Tibial nerve (tissue), 4 donors: ENCODE measurements at regions not wholly inside any gene's neighbourhood (a gene's known extent, or its start where the extent isn't known, plus 50 kb on each side); places are given as distances from the start of the nearest gene placed in this dataset.

ENCODE experiments used
- CTCF ChIP-seq, 5 experiments: fragments of 200-600 bp in 3 of 5; fragments of 450-650 bp in 2 of 5; sonication (generic) in 3 of 5; IDR thresholded peaks; one replicate each; pipeline ENCODE4 v1.5.1; 2016 to 2019; ENCODE audit warnings: antibody characterized with exemption in 5 of 5, mild to moderate bottlenecking in 3 of 5, moderate library complexity in 2 of 5
- EP300 ChIP-seq, 2 donors: sonication (generic); formaldehyde crosslinking; IDR thresholded peaks; one replicate each; pipeline ENCODE4 v1.6.1; 2017; ENCODE audit warnings: antibody characterized with exemption in 2 of 2, mild to moderate bottlenecking in 1 of 2
- POLR2A ChIP-seq, 2 donors: fragments of 450-650 bp; IDR thresholded peaks; one replicate each; pipeline ENCODE4 v1.6.1; 2017; ENCODE audit warnings: antibody characterized with exemption in 2 of 2, mild to moderate bottlenecking in 2 of 2, moderate library complexity in 2 of 2

GRCh38 chr5:71832812-71833715 is 114.0 kb downstream of the CARTPT start:
- TF ChIP-seq CTCF (IDR thresholded peaks at IDR 0.05): no peak
- no peak for TF ChIP-seq POLR2A (IDR thresholded peaks at IDR 0.05)
- TF ChIP-seq EP300 (IDR thresholded peaks at IDR 0.05): no peak
